HUES6 (cell line): ENCODE measurements at regions not wholly inside any gene's neighbourhood (a gene's known extent, or its start where the extent isn't known, plus 50 kb on each side); places are given as distances from the start of the nearest gene placed in this dataset.

Experiments used
- H3K27ac ChIP-seq: 2 replicates; pipeline ENCODE4 v1.7.0; 2013; ENCODE audit warnings: low read depth, mild to moderate bottlenecking, low read length, inconsistent platforms
- H3K27me3 ChIP-seq: 2 replicates; pipeline ENCODE4 v1.6.1; 2013; ENCODE audit warnings: low read length; ENCODE audit not compliant: control insufficient read depth, insufficient read depth
- H3K36me3 ChIP-seq: 2 replicates; pipeline ENCODE4 v1.6.1; 2013; ENCODE audit warnings: low read length; ENCODE audit not compliant: control insufficient read depth, insufficient read depth
- H3K4me1 ChIP-seq: 2 replicates; pipeline ENCODE4 v1.6.1; 2013; ENCODE audit warnings: low read length; ENCODE audit not compliant: control insufficient read depth, insufficient read depth
- H3K4me3 ChIP-seq: 2 replicates; pipeline ENCODE4 v1.5.1; 2013; ENCODE audit warnings: low read depth, low read length
- H3K9ac ChIP-seq: one replicate; pipeline ENCODE4 v1.6.1; 2013; ENCODE audit warnings: mild to moderate bottlenecking, low read length
- H3K9me3 ChIP-seq: 2 replicates; pipeline ENCODE4 v1.6.1; 2013; ENCODE audit warnings: low read depth, low read length; ENCODE audit not compliant: control insufficient read depth, insufficient read depth

DNA sequence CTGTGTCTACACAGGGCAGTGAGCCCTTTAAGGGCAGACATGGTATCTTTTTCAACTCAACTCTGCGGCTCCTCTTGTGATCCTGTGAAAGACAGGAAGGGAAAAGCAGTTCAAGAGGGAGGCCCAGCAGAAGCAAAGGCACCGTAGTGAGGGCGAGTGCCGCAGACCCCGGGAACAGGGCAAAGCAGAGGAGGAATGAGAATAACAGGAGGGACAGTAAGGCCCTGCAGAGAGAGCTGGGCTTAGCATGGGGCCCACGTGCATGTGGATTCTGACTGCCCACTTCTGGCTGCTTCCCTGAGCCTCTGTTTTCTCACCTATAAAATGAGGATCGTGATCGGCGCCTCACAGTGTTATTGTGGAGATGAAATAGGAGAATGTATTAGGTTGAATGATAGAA is 409.3 kb downstream of the PTPRU start:
- Histone ChIP-seq H3K9me3 (no peaks in the 10 kb centered on the region), H3K36me3 (no peaks in the 10 kb centered on the region), H3K27ac (no peak overlapping the region), H3K27me3 (no peaks in the 10 kb centered on the region), H3K9ac (no peak overlapping the region), H3K4me1 (peaks cover 8% of the 10 kb centered on the region; the same call in 1 of the 2 replicates), H3K4me3 (no peak overlapping the region)

- Histone ChIP-seq H3K9me3 (no peaks in the 10 kb centered on the region), H3K4me1 (peaks cover 8% of the 10 kb centered on the region; the same call in 1 of the 2 replicates), H3K9ac (no peak overlapping the region), H3K36me3 (no peaks in the 10 kb centered on the region), H3K27ac (no peak overlapping the region), H3K27me3 (no peaks in the 10 kb centered on the region), H3K4me3 (no peak overlapping the region)
Observed at GRCh38 chr1:29644812-29645211, 408.5 kb downstream of the PTPRU start.

- Histone ChIP-seq H3K9me3 (no peaks in the 10 kb centered on the region), H3K36me3 (no peaks in the 10 kb centered on the region), H3K27me3 (no peaks in the 10 kb centered on the region), H3K4me1 (peaks cover 8% of the 10 kb centered on the region; the same call in 1 of the 2 replicates), H3K27ac (no peak overlapping the region), H3K4me3 (no peak overlapping the region), H3K9ac (no peak overlapping the region)
Observed at GRCh38 chr1:29643838-29644440, 407.6 kb downstream of the PTPRU start.

DNA sequence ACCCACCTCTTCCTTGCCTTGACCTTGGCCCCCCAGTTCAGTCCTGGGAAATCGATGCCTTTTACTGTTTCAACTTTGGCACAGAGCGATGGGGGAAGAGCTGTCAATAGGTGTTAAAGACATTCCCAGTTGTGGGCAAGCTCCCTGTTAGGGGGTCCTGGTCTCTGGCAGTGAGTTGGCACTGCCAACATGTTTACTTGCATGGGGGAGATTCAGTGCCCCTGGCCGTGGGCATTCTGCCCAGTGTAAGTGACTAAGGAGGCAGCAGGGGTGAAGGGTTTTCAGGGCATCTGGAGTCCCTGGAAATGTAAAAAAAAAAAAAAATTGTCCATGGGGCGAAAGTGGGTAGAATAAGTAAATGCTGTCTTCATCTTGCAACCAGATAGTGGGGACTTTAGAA is 407.0 kb downstream of the PTPRU start:
- Histone ChIP-seq H3K4me3 (no peak overlapping the region), H3K27ac (no peak overlapping the region), H3K9me3 (no peaks in the 10 kb centered on the region), H3K9ac (no peak overlapping the region), H3K27me3 (no peaks in the 10 kb centered on the region), H3K36me3 (no peaks in the 10 kb centered on the region), H3K4me1 (peaks cover 8% of the 10 kb centered on the region; the same call in 1 of the 2 replicates)

DNA sequence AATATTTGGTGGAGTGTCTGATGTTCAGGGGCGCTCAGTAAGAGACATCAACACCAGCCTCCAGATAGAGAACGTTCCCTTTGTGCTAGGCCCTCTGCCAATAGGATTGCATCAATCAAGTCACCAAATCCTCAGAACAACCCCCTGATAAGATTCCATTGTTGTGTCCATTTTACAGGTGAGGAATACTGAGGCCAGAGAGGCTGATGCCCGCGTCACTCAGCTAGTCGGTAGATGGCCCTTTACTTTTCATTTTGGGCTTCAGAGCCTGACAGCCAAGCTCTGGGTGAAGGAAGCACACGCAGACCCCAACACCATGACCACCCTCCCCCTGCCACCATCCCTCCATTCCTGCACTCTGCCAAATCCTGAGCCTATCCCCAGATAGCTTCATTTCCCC is 406.2 kb downstream of the PTPRU start:
- no peak overlapping the region for H3K9ac ChIP-seq
- no peak overlapping the region for H3K4me3 ChIP-seq
- no peaks in the 10 kb centered on the region for H3K27me3 ChIP-seq
- H3K4me1 ChIP-seq = peaks cover 8% of the 10 kb centered on the region; the same call in 1 of the 2 replicates
- no peak overlapping the region for H3K27ac ChIP-seq
- no peaks in the 10 kb centered on the region for H3K9me3 ChIP-seq
- no peaks in the 10 kb centered on the region for H3K36me3 ChIP-seq

GRCh38 chr1:29641921-29642320 is 405.6 kb downstream of the PTPRU start:
- Histone ChIP-seq H3K9me3 (no peaks in the 10 kb centered on the region), H3K27me3 (no peaks in the 10 kb centered on the region), H3K4me1 (peaks cover 8% of the 10 kb centered on the region; the same call in 1 of the 2 replicates), H3K36me3 (no peaks in the 10 kb centered on the region), H3K9ac (no peak overlapping the region), H3K4me3 (no peak overlapping the region), H3K27ac (no peak overlapping the region)

GRCh38 chr1:29640428-29640785 is 404.1 kb downstream of the PTPRU start:
- no peaks in the 10 kb centered on the region for H3K27me3 ChIP-seq
- no peak overlapping the region for H3K9ac ChIP-seq
- no peak overlapping the region for H3K27ac ChIP-seq
- no peaks in the 10 kb centered on the region for H3K9me3 ChIP-seq
- peaks cover 5% of the 10 kb centered on the region; the same call in 1 of the 2 replicates for H3K4me1 ChIP-seq
- no peaks in the 10 kb centered on the region for H3K36me3 ChIP-seq
- H3K4me3 ChIP-seq = no peak overlapping the region

DNA sequence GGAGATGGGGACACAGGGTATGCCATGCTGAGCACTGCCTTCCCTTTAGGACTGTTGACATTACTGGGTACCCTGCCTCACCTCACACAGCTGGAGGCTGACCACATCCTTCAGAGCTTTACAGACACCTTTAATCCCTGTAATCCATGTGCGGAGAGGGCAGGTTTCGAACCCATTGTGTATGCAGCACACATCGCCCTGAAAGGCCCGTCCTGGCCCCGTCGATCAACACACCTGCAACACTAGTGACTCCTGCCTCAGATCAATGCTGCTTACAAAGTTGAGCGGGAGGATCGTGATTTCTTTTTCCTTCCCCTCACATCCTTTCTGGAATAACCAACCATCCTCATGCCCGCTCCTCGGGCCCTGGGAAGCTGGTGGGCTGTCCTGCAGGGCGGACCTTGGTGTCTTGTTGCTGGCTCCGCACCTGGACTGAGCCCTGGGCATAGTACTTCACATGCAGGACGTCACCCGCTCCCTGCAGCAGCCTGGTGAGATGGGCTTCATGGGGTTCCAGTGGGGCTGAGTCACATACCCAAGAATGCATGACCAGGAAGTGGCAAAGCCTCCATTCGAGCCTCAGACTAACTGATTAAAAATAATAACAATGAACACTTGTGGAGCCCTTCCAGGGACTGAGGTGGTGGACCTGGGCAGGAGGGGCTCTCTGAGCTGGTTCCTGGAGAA is 403.6 kb downstream of the PTPRU start:
- Histone ChIP-seq H3K9ac (no peak overlapping the region), H3K4me1 (no peaks in the 10 kb centered on the region; the same call in 1 of the 2 replicates), H3K4me3 (no peak overlapping the region), H3K27ac (no peak overlapping the region), H3K27me3 (no peaks in the 10 kb centered on the region), H3K36me3 (no peaks in the 10 kb centered on the region), H3K9me3 (no peaks in the 10 kb centered on the region)

GRCh38 chr1:29639156-29639736 is 402.9 kb downstream of the PTPRU start:
- Histone ChIP-seq H3K27me3 (no peaks in the 10 kb centered on the region), H3K4me3 (no peak overlapping the region), H3K36me3 (no peaks in the 10 kb centered on the region), H3K9ac (no peak overlapping the region), H3K27ac (no peak overlapping the region), H3K4me1 (no peaks in the 10 kb centered on the region; the same call in 1 of the 2 replicates), H3K9me3 (no peaks in the 10 kb centered on the region)

DNA sequence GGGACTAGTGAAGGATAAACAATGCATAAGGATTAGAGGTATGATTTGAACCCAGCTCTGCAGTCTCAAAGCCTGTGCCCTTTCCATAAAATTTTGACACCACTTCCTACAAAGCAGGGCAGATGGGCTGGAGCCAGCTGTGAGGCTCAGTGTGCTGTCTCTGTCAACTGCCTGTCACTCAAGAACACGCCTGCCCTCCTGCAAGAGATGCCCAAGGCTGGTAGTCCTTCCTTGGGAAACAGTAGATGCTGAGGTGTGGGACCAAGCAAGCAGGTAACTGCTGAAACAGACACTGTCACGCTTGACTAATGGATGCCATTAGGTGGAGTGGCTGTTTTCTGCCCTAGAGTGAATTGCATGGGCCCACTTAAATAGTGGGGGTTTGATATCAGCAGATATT is 402.0 kb downstream of the PTPRU start:
- no peak overlapping the region for H3K27ac ChIP-seq
- H3K4me3 ChIP-seq = no peak overlapping the region
- no peaks in the 10 kb centered on the region for H3K27me3 ChIP-seq
- H3K4me1 ChIP-seq = no peaks in the 10 kb centered on the region; the same call in 1 of the 2 replicates
- H3K9me3 ChIP-seq = no peaks in the 10 kb centered on the region
- H3K36me3 ChIP-seq = no peaks in the 10 kb centered on the region
- no peak overlapping the region for H3K9ac ChIP-seq

GRCh38 chr1:29636936-29637335 is 400.6 kb downstream of the PTPRU start:
- H3K27ac ChIP-seq = no peak overlapping the region
- no peak overlapping the region for H3K4me3 ChIP-seq
- no peaks in the 10 kb centered on the region for H3K36me3 ChIP-seq
- no peaks in the 10 kb centered on the region for H3K9me3 ChIP-seq
- no peaks in the 10 kb centered on the region; the same call in 1 of the 2 replicates for H3K27me3 ChIP-seq
- no peak overlapping the region for H3K9ac ChIP-seq
- H3K4me1 ChIP-seq = no peaks in the 10 kb centered on the region; the same call in 1 of the 2 replicates
